HEK293T (cell line): ENCODE measurements at regions not wholly inside any gene's neighbourhood (a gene's known extent, or its start where the extent isn't known, plus 50 kb on each side); places are given as distances from the start of the nearest gene placed in this dataset.

Experiments
- ARNT ChIP-seq: fragments of 450-650 bp; IDR thresholded peaks from 2 replicates; pipeline ENCODE4 v1.6.1; 2017; ENCODE audit warnings: mild to moderate bottlenecking
- BHLHE40 ChIP-seq: fragments of 450-650 bp; IDR thresholded peaks from 2 replicates; pipeline ENCODE4 v1.6.1; 2016; ENCODE audit warnings: mild to moderate bottlenecking, moderate library complexity, borderline replicate concordance
- FOXA1 ChIP-seq: fragments of 450-650 bp; IDR thresholded peaks from 2 replicates; pipeline ENCODE4 v1.6.1; 2016; ENCODE audit warnings: mild to moderate bottlenecking
- FOXK2 ChIP-seq: fragments of 450-650 bp; IDR thresholded peaks from 2 replicates; pipeline ENCODE4 v1.6.1; 2016; ENCODE audit warnings: mild to moderate bottlenecking
- FOXM1 ChIP-seq: fragments of 450-650 bp; IDR thresholded peaks from 2 replicates; pipeline ENCODE4 v1.6.1; 2017; ENCODE audit warnings: mild to moderate bottlenecking, borderline replicate concordance
- TARDBP ChIP-seq: fragments of 450-650 bp; IDR thresholded peaks from 2 replicates; pipeline ENCODE4 v1.6.1; 2016

DNA sequence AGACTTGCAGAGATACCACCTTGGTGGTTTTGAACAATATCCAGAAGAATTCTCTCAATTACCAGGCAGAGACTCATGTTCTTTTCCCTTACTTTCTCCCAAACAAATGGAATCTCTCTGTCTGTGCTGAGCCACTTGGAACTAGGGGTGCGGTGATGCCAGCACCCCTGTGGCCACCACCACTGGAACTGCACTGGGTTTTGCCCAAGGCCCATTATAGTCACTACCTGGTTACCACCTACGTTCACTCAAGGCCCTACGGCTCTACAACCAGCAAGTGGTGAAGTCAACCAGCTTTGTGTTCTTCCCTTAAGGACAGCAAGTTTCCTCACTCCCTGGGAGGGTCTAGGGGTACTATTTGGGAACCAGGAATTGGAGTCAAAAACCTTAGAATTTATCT is 1183.7 kb downstream of the FSTL5 start:
- TF ChIP-seq FOXK2 = no peak
- TF ChIP-seq TARDBP = no peak
- no peak for TF ChIP-seq BHLHE40
- TF ChIP-seq FOXM1 = no peak
- no peak for TF ChIP-seq FOXA1
- TF ChIP-seq ARNT = no peak
